ENCODE measurements at regions not wholly inside any gene's neighbourhood (a gene's known extent, or its start where the extent isn't known, plus 50 kb on each side); places are given as distances from the start of the nearest gene placed in this dataset.
"Not testable (repeated sequence)": the region's sequence is repeated elsewhere in the genome, so short reads cannot be mapped to it uniquely, and the experiment has no call there.

GRCh38 chr13:59279576-59279975 lies 884.2 kb downstream of the DIAPH3 start:
- no peaks in the 10 kb centered on the region for H3K9me2 ChIP-seq (replicated peaks; ENCODE audit: low read depth, low read length)
- no peak overlapping the region for H3K4me2 ChIP-seq (ENCODE audit: low read depth, low read length, poor library complexity, severe bottlenecking)
- H3K9me3 ChIP-seq (ENCODE audit: insufficient read depth, low read depth, low read length): no peaks in the 10 kb centered on the region
- H3K4me1 ChIP-seq (ENCODE audit: insufficient read depth, low read length, poor library complexity, severe bottlenecking): no peaks in the 10 kb centered on the region
- H3K27me3 ChIP-seq (ENCODE audit: insufficient read depth, low read length, poor library complexity, severe bottlenecking): no peaks in the 10 kb centered on the region
- TF ChIP-seq EZH2phosphoT487 (IDR thresholded peaks at IDR 0.05; ENCODE audit: borderline replicate concordance) (no peak), CTCF (conservative IDR thresholded peaks at IDR 0.05; ENCODE audit: low read length) (no peak)
- H3K4me3 ChIP-seq (ENCODE audit: low read length, poor library complexity, severe bottlenecking): no peak overlapping the region
- H3K36me3 ChIP-seq (ENCODE audit: insufficient read depth, low read length): no peaks in the 10 kb centered on the region
- no peaks in the 10 kb centered on the region for H3F3A ChIP-seq (ENCODE audit: low read depth)
- no peak overlapping the region for H2AFZ ChIP-seq (ENCODE audit: low read length)
- H3K9ac ChIP-seq (ENCODE audit: low read depth, low read length, poor library complexity, severe bottlenecking): no peak overlapping the region
- H4K20me1 ChIP-seq (ENCODE audit: insufficient read depth, low read length, poor library complexity, severe bottlenecking): no peaks in the 10 kb centered on the region
- no peaks in the 10 kb centered on the region for H3K79me2 ChIP-seq (ENCODE audit: insufficient read depth, low read length)

- Histone ChIP-seq H2AFZ (ENCODE audit: low read length) (no peak overlapping the region), H3K27me3 (ENCODE audit: insufficient read depth, low read length, poor library complexity, severe bottlenecking) (no peaks in the 10 kb centered on the region)
Measured at GRCh38 chr13:59280297-59280696, 883.4 kb downstream of the DIAPH3 start.

GRCh38 chr13:59281453-59281852 lies 882.3 kb downstream of the DIAPH3 start:
- Histone ChIP-seq H3F3A (ENCODE audit: low read depth) (no peaks in the 10 kb centered on the region), H3K4me1 (ENCODE audit: insufficient read depth, low read length, poor library complexity, severe bottlenecking) (no peaks in the 10 kb centered on the region), H2AFZ (ENCODE audit: low read length) (no peak overlapping the region), H3K79me2 (ENCODE audit: insufficient read depth, low read length) (no peaks in the 10 kb centered on the region), H3K4me3 (ENCODE audit: low read length, poor library complexity, severe bottlenecking) (no peak overlapping the region), H4K20me1 (ENCODE audit: insufficient read depth, low read length, poor library complexity, severe bottlenecking) (no peaks in the 10 kb centered on the region), H3K4me2 (ENCODE audit: low read depth, low read length, poor library complexity, severe bottlenecking) (no peak overlapping the region), H3K9me3 (ENCODE audit: insufficient read depth, low read depth, low read length) (no peaks in the 10 kb centered on the region), H3K27me3 (ENCODE audit: insufficient read depth, low read length, poor library complexity, severe bottlenecking) (no peaks in the 10 kb centered on the region), H3K9ac (ENCODE audit: low read depth, low read length, poor library complexity, severe bottlenecking) (no peak overlapping the region), H3K36me3 (ENCODE audit: insufficient read depth, low read length) (no peaks in the 10 kb centered on the region), H3K9me2 (replicated peaks; ENCODE audit: low read depth, low read length) (no peaks in the 10 kb centered on the region)
- TF ChIP-seq CTCF (conservative IDR thresholded peaks at IDR 0.05; ENCODE audit: low read length) (no peak), EZH2phosphoT487 (IDR thresholded peaks at IDR 0.05; ENCODE audit: borderline replicate concordance) (no peak)

More at GRCh38 chr13:59280297-59280696, 883.4 kb downstream of the DIAPH3 start:
- H3K4me2 ChIP-seq (ENCODE audit: low read depth, low read length, poor library complexity, severe bottlenecking): no peak overlapping the region
- no peaks in the 10 kb centered on the region for H3K36me3 ChIP-seq (ENCODE audit: insufficient read depth, low read length)
- no peaks in the 10 kb centered on the region for H3K9me3 ChIP-seq (ENCODE audit: insufficient read depth, low read depth, low read length)
- no peaks in the 10 kb centered on the region for H3K9me2 ChIP-seq (replicated peaks; ENCODE audit: low read depth, low read length)
- H3K4me1 ChIP-seq (ENCODE audit: insufficient read depth, low read length, poor library complexity, severe bottlenecking): no peaks in the 10 kb centered on the region
- H3F3A ChIP-seq (ENCODE audit: low read depth): no peaks in the 10 kb centered on the region
- no peaks in the 10 kb centered on the region for H4K20me1 ChIP-seq (ENCODE audit: insufficient read depth, low read length, poor library complexity, severe bottlenecking)
- H3K79me2 ChIP-seq (ENCODE audit: insufficient read depth, low read length): no peaks in the 10 kb centered on the region
- TF ChIP-seq EZH2phosphoT487 (IDR thresholded peaks at IDR 0.05; ENCODE audit: borderline replicate concordance) (no peak), CTCF (conservative IDR thresholded peaks at IDR 0.05; ENCODE audit: low read length) (no peak)
- no peak overlapping the region for H3K9ac ChIP-seq (ENCODE audit: low read depth, low read length, poor library complexity, severe bottlenecking)
- no peak overlapping the region for H3K4me3 ChIP-seq (ENCODE audit: low read length, poor library complexity, severe bottlenecking)

DNA sequence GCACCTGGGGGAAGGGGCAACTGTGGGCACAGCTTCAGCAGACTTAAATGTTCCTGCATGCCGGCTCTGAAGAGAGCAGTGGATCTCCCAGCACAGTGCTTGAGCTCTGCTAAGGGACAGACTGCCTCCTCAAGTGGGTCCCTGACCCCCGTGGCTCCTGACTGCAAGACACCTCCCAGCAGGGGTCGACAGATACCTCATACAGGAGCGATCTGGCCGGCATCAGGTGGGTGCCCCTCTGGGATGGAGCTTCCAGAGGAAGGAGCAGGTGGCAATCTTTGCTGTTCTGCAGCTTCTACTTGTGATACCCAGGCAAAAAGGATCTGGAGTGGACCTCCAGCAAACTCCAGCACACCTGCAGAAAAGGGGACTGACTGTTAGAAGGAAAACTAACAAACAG lies 871.5 kb downstream of the DIAPH3 start:
- H3K9me2 ChIP-seq (replicated peaks; ENCODE audit: low read depth, low read length); H3K79me2 ChIP-seq (ENCODE audit: insufficient read depth, low read length); H4K20me1 ChIP-seq (ENCODE audit: insufficient read depth, low read length, poor library complexity, severe bottlenecking); H3K27me3 ChIP-seq (ENCODE audit: insufficient read depth, low read length, poor library complexity, severe bottlenecking); H3K9ac ChIP-seq (ENCODE audit: low read depth, low read length, poor library complexity, severe bottlenecking); H3K4me1 ChIP-seq (ENCODE audit: insufficient read depth, low read length, poor library complexity, severe bottlenecking); H3K9me3 ChIP-seq (ENCODE audit: insufficient read depth, low read depth, low read length); H3K4me3 ChIP-seq (ENCODE audit: low read length, poor library complexity, severe bottlenecking); H3K4me2 ChIP-seq (ENCODE audit: low read depth, low read length, poor library complexity, severe bottlenecking); H2AFZ ChIP-seq (ENCODE audit: low read length); H3F3A ChIP-seq (ENCODE audit: low read depth); H3K36me3 ChIP-seq (ENCODE audit: insufficient read depth, low read length): not testable (repeated sequence)
